SK-N-SH (cell line): ENCODE measurements at regions not wholly inside any gene's neighbourhood (a gene's known extent, or its start where the extent isn't known, plus 50 kb on each side); places are given as distances from the start of the nearest gene placed in this dataset.
A peak's percentile ranks its signal among the peaks of the same experiment; 100 is the strongest.

Source experiments
- CTCF ChIA-PET: fragments of 300-600, 350-600 bp; formaldehyde crosslinking; extraction: SDS; loops from one replicate; lab custom pipeline; 2021; lab: Yijun Ruan, JAX
- POLR2A ChIA-PET: fragments of 350-600 bp; sonication (Branson Sonifier 250); formaldehyde crosslinking; extraction: SDS; loops from one replicate; lab custom pipeline; 2020; ENCODE audit warnings: antibody characterized with exemption, inconsistent platforms; lab: Yijun Ruan, JAX
- DNase-seq: peaks from one replicate; pipeline ENCODE4 v3.0.0; 2012
- H2AFZ ChIP-seq: fragments of 200-600 bp; sonication (generic); 2 replicates; pipeline ENCODE4 v1.8.1; 2016; ENCODE audit warnings: antibody characterized with exemption, mild to moderate bottlenecking, low read depth
- H3F3A ChIP-seq: fragments of 200-600 bp; sonication (generic); replicated peaks from 2 replicates; pipeline ENCODE3; 2016; ENCODE audit warnings: antibody characterized with exemption, mild to moderate bottlenecking; ENCODE audit not compliant: insufficient read depth
- H3K27ac ChIP-seq, 2 experiments: fragments of 200-500 bp in 1 of 2; fragments of 200-600 bp in 1 of 2; sonication (Bioruptor generic) in 1 of 2; sonication (generic), shearing (Covaris generic) in 1 of 2; 2 replicates each; pipeline versions ENCODE4 v1.5.1 to v1.6.1; 2014 to 2016; ENCODE audit warnings: low read depth in 2 of 2, inconsistent platforms in 1 of 2, low read length in 1 of 2, mild to moderate bottlenecking in 1 of 2, mixed read lengths in 1 of 2
- H3K27me3 ChIP-seq: fragments of 200-600 bp; sonication (generic), shearing (Covaris generic); 2 replicates; pipeline ENCODE4 v1.6.1; 2016; ENCODE audit warnings: mixed run types; ENCODE audit not compliant: insufficient read depth
- H3K36me3 ChIP-seq, 2 experiments: fragments of 200-500 bp in 1 of 2; fragments of 200-600 bp in 1 of 2; sonication (Bioruptor generic) in 1 of 2; sonication (generic) in 1 of 2; replicated peaks in 1 of 2; 2 replicates each; pipeline versions ENCODE3 to v1.5.1; 2014 to 2016; ENCODE audit warnings: low read length in 1 of 2, mild to moderate bottlenecking in 1 of 2; ENCODE audit not compliant: insufficient read depth in 2 of 2, control insufficient read depth in 1 of 2
- H3K4me1 ChIP-seq, 2 experiments: fragments of 200-500 bp in 1 of 2; fragments of 200-600 bp in 1 of 2; sonication (Bioruptor generic) in 1 of 2; sonication (generic), shearing (Covaris generic) in 1 of 2; 2 replicates each; pipeline versions ENCODE4 v1.5.1 to v1.6.1; 2014 to 2016; ENCODE audit warnings: low read depth in 1 of 2, low read length in 1 of 2, mixed run types in 1 of 2; ENCODE audit not compliant: insufficient read depth in 2 of 2, control insufficient read depth in 1 of 2
- H3K4me2 ChIP-seq: fragments of 200-600 bp; sonication (generic), shearing (Covaris generic); 2 replicates; pipeline ENCODE4 v1.6.1; 2017; ENCODE audit warnings: mixed run types
- H3K4me3 ChIP-seq, 2 experiments: fragments of 200-500 bp in 1 of 2; fragments of 200-600 bp in 1 of 2; sonication (Bioruptor generic) in 1 of 2; sonication (generic), shearing (Covaris generic) in 1 of 2; 2 replicates each; pipeline versions ENCODE4 v1.5.1 to v1.8.1; 2014 to 2016; ENCODE audit warnings: low read depth in 2 of 2, inconsistent platforms in 1 of 2, low read length in 1 of 2, mild to moderate bottlenecking in 1 of 2, mixed read lengths in 1 of 2, moderate library complexity in 1 of 2
- H3K79me2 ChIP-seq: fragments of 200-600 bp; sonication (generic); 2 replicates; pipeline ENCODE4 v1.8.1; 2017; ENCODE audit warnings: mild to moderate bottlenecking; ENCODE audit not compliant: insufficient read depth
- H3K9ac ChIP-seq: fragments of 200-600 bp; sonication (generic); 2 replicates; pipeline ENCODE4 v1.6.1; 2017; ENCODE audit warnings: mixed run types
- H3K9me2 ChIP-seq: fragments of 200-600 bp; sonication (generic); 2 replicates; pipeline ENCODE4 v1.6.1; 2017; ENCODE audit warnings: mixed run types
- H3K9me3 ChIP-seq: fragments of 200-600 bp; sonication (generic); 2 replicates; pipeline ENCODE4 v1.6.1; 2017; ENCODE audit warnings: mixed run types, mild to moderate bottlenecking, moderate library complexity
- H4K20me1 ChIP-seq: fragments of 200-600 bp; sonication (generic); 2 replicates; pipeline ENCODE4 v1.6.1; 2017; ENCODE audit warnings: mild to moderate bottlenecking, mixed run types; ENCODE audit not compliant: insufficient read depth
- FOSL2 ChIP-seq: IDR thresholded peaks from 2 replicates; pipeline ENCODE4 v1.4.0; 2012; ENCODE audit warnings: low read depth, mild to moderate bottlenecking, moderate library complexity, borderline replicate concordance
- MEF2A ChIP-seq: IDR thresholded peaks from 2 replicates; pipeline ENCODE4 v1.4.0; 2012; ENCODE audit warnings: low read depth, borderline replicate concordance
- NFIC ChIP-seq: IDR thresholded peaks from 2 replicates; pipeline ENCODE4 v1.4.0; 2012; ENCODE audit warnings: borderline replicate concordance
- PBX3 ChIP-seq: IDR thresholded peaks from 2 replicates; pipeline ENCODE4; 2012
- TEAD4 ChIP-seq: IDR thresholded peaks from 2 replicates; pipeline ENCODE4 v1.4.0; 2012; ENCODE audit warnings: mild to moderate bottlenecking, borderline replicate concordance; ENCODE audit not compliant: insufficient read depth
- USF1 ChIP-seq: IDR thresholded peaks from 2 replicates; pipeline ENCODE4 v1.4.0; 2012; ENCODE audit warnings: low read depth, borderline replicate concordance
- WGBS: methylation state at CpG from one replicate; pipeline ENCODE4 v1.1.6; 2017; ENCODE audit warnings: low lambda C conversion rate; 5-methylcytosine and 5-hydroxymethylcytosine counted together
- TF ChIP-seq, protein P1 (sequence below): fragments of 150-350 bp; IDR thresholded peaks from 2 replicates; pipeline ENCODE4 v1.6.1; 2017; ENCODE audit warnings: antibody characterized with exemption, low read length, low read depth, borderline replicate concordance

GRCh38 chr12:125225641-125226040 is 160.4 kb downstream of the AACS start:
- Histone ChIP-seq H3K9ac (no peak overlapping the region), H3K4me2 (no peak overlapping the region), H3K27me3 (no peaks in the 10 kb centered on the region), H3K9me3 (no peaks in the 10 kb centered on the region), H3K27ac (no peak overlapping the region), H3F3A (no peaks in the 10 kb centered on the region), H3K4me3 (no peak overlapping the region)
- 75% methylated on average over 4 of the region's 4 CpGs for WGBS
- POLR2A ChIA-PET = no interaction called here
- no peak for DNase-seq
- TF ChIP-seq USF1 (peak; percentile 59; the same call in 1 of the 2 replicates), TEAD4 (no peak), MEF2A (no peak)
- TF ChIP-seq, all 33 proteins: peak for 1
- Histone ChIP-seq H4K20me1 (no peaks in the 10 kb centered on the region), H2AFZ (no peak overlapping the region), H3K9me2 (no peaks in the 10 kb centered on the region), H3K36me3 (no peaks in the 10 kb centered on the region), H3K79me2 (no peaks in the 10 kb centered on the region), H3K4me1 (no peaks in the 10 kb centered on the region)
- CTCF ChIA-PET = interaction anchor here (1.4 to 1.6 kb wide), 2 partner anchors 11 to 23 kb away, joined by 5 read pairs; no protein-coding TSS in a partner anchor

DNA sequence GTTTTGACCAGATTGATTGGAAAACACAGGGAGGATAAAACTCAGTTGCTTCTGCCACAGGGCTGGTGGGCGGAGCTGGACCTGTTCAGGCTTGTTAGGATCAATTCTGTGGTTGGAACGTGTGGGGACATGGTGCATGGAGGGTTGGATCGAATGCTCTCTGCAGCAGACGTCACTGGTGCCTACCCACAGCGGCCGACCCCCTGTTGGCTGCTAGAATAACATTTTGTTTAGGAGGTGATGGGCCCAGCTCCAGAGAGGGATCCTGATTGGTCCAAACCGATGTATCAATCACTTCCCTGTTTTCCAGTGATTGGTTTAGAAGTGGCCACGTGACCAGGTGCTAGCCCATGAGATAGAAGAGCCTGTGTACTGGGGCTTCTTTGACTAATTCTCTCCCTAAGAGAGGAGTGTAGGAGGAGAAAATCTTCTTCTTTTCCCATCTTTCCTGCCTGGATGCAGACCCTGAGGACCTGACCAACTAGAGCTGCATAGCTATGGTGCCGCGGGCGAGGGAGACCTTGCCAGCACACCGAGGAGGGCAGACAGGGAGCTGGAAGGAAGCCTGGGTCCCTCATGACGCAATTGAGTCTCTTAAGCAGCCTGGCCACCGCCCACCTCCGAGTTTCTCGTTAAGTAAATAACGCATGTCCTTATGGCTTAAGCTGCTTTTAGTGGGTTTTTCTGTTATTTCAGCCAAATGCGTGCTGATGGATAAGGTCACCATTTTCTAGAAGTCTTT is 163.5 kb downstream of the AACS start:
- H3K4me2 ChIP-seq = no peak overlapping the region

GRCh38 chr12:125229878-125230530 is 164.8 kb downstream of the AACS start:
- no peaks in the 10 kb centered on the region for H4K20me1 ChIP-seq
- H3K4me2 ChIP-seq = no peak overlapping the region
- DNase-seq = no peak
- H3K9me2 ChIP-seq = no peaks in the 10 kb centered on the region
- H3K79me2 ChIP-seq = no peaks in the 10 kb centered on the region
- ChIA-PET CTCF (interaction anchor here (1.0 kb wide), 1 partner anchor 47 kb away, joined by 4 read pairs; no protein-coding TSS in a partner anchor), POLR2A (no interaction called here)
- H3K27ac ChIP-seq = no peak overlapping the region
- H3K27me3 ChIP-seq = no peaks in the 10 kb centered on the region
- no peak for TF ChIP-seq PBX3
- TF ChIP-seq, protein P1, sequence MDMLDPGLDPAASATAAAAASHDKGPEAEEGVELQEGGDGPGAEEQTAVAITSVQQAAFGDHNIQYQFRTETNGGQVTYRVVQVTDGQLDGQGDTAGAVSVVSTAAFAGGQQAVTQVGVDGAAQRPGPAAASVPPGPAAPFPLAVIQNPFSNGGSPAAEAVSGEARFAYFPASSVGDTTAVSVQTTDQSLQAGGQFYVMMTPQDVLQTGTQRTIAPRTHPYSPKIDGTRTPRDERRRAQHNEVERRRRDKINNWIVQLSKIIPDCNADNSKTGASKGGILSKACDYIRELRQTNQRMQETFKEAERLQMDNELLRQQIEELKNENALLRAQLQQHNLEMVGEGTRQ = no peak
- no peak for TF ChIP-seq MEF2A
- TF ChIP-seq FOSL2 = no peak
- H3K36me3 ChIP-seq = no peaks in the 10 kb centered on the region
- no peak overlapping the region for H3K9ac ChIP-seq
- H3K4me1 ChIP-seq = no peaks in the 10 kb centered on the region
- no peaks in the 10 kb centered on the region for H3K9me3 ChIP-seq
- H2AFZ ChIP-seq = no peak overlapping the region
- WGBS = 46% methylated on average over 14 of the region's 14 CpGs
- H3F3A ChIP-seq = no peaks in the 10 kb centered on the region
- no peak overlapping the region for H3K4me3 ChIP-seq

More for the DNA sequence above, 163.5 kb downstream of the AACS start:
- Histone ChIP-seq H3K27ac (no peak overlapping the region), H3K27me3 (no peaks in the 10 kb centered on the region), H3K9ac (no peak overlapping the region), H3K9me3 (no peaks in the 10 kb centered on the region), H3K4me1 (no peaks in the 10 kb centered on the region), H3K36me3 (no peaks in the 10 kb centered on the region), H3K79me2 (no peaks in the 10 kb centered on the region), H2AFZ (no peak overlapping the region), H3K4me3 (no peak overlapping the region), H3K9me2 (no peaks in the 10 kb centered on the region), H3F3A (no peaks in the 10 kb centered on the region), H4K20me1 (no peaks in the 10 kb centered on the region)
- WGBS = 46% methylated on average over 16 of the region's 18 CpGs
- POLR2A ChIA-PET = no interaction called here
- CTCF ChIA-PET = interaction anchor here (1.4 kb wide), 1 partner anchor 9 kb away, joined by 4 read pairs; no protein-coding TSS in a partner anchor
- TF ChIP-seq USF1 = peak; percentile 40; the same call in 1 of the 2 replicates
- no peak for TF ChIP-seq NFIC
- no peak for DNase-seq
